Mesothelial cell of epicardium (in vitro differentiated cells): ENCODE measurements at regions not wholly inside any gene's neighbourhood (a gene's known extent, or its start where the extent isn't known, plus 50 kb on each side); places are given as distances from the start of the nearest gene placed in this dataset.
"Not testable (repeated sequence)": the region's sequence is repeated elsewhere in the genome, so short reads cannot be mapped to it uniquely, and the experiment has no call there.

Experiments
- DNase-seq, 2 experiments: peaks; one replicate each; pipeline ENCODE4 v3.0.0; 2021; ENCODE audit warnings: low spot score in 2 of 2; ENCODE audit not compliant: unreplicated experiment in 2 of 2
- H3K27ac Mint-ChIP-seq: 2 replicates; pipeline ENCODE4 v1.8.0; 2021; ENCODE audit warnings: mixed read lengths
- H3K27me3 Mint-ChIP-seq: 2 replicates; pipeline ENCODE4 v1.8.0; 2021; ENCODE audit warnings: low read depth, mixed read lengths
- H3K36me3 Mint-ChIP-seq: 2 replicates; pipeline ENCODE4 v1.8.0; 2021; ENCODE audit warnings: mixed read lengths
- H3K4me1 Mint-ChIP-seq: 2 replicates; pipeline ENCODE4 v1.8.0; 2021; ENCODE audit warnings: mixed read lengths
- H3K4me3 Mint-ChIP-seq: 2 replicates; pipeline ENCODE4 v1.8.0; 2021; ENCODE audit warnings: mild to moderate bottlenecking, moderate library complexity, mixed read lengths
- H3K9me3 Mint-ChIP-seq: 2 replicates; pipeline ENCODE4 v1.8.0; 2021; ENCODE audit warnings: mixed read lengths
- TF ChIP-seq, protein P1 (sequence below): fragments of 200-600 bp; sonication (generic); IDR thresholded peaks from one replicate; pipeline ENCODE4 v1.5.0; 2021; ENCODE audit warnings: antibody characterized with exemption; ENCODE audit not compliant: unreplicated experiment

- no peak for DNase-seq
- Mint-ChIP-seq H3K9me3 (peaks cover 5% of the 10 kb centered on the region), H3K4me3 (no peak overlapping the region), H3K27me3 (peaks cover 36% of the 10 kb centered on the region), H3K27ac (no peak overlapping the region), H3K36me3 (no peaks in the 10 kb centered on the region), H3K4me1 (peaks cover 3% of the 10 kb centered on the region)
- TF ChIP-seq, protein P1, sequence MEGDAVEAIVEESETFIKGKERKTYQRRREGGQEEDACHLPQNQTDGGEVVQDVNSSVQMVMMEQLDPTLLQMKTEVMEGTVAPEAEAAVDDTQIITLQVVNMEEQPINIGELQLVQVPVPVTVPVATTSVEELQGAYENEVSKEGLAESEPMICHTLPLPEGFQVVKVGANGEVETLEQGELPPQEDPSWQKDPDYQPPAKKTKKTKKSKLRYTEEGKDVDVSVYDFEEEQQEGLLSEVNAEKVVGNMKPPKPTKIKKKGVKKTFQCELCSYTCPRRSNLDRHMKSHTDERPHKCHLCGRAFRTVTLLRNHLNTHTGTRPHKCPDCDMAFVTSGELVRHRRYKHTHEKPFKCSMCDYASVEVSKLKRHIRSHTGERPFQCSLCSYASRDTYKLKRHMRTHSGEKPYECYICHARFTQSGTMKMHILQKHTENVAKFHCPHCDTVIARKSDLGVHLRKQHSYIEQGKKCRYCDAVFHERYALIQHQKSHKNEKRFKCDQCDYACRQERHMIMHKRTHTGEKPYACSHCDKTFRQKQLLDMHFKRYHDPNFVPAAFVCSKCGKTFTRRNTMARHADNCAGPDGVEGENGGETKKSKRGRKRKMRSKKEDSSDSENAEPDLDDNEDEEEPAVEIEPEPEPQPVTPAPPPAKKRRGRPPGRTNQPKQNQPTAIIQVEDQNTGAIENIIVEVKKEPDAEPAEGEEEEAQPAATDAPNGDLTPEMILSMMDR = no peak
Measured at GRCh38 chr15:93348711-93349545, 259.9 kb upstream of the RGMA start.

- no peak for DNase-seq
- TF ChIP-seq, protein P1 = no peak
- Mint-ChIP-seq H3K9me3 (peaks cover 5% of the 10 kb centered on the region), H3K4me1 (peaks cover 4% of the 10 kb centered on the region), H3K27me3 (peaks cover 37% of the 10 kb centered on the region), H3K36me3 (no peaks in the 10 kb centered on the region), H3K27ac (no peak overlapping the region), H3K4me3 (no peak overlapping the region)
Measured at GRCh38 chr15:93347986-93348385, 259.0 kb upstream of the RGMA start.

DNA sequence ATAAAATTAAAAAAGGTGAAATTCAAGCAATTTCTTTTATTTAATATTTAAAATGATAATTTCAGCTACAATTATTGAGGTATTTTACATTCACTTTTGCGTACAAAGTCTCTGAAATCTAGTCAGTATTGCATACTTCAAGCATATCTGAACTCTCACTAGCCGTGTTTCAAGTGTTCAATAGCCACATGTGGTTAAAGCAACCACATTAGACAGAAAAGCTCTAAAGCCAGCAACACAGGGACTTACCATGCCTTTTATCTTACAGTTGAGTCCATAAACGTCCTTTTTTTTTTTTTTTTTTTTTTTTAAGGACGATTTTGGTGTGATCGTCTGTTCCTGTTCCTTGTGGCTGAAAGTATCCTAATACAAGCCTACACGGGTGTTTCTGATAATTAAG is 257.0 kb upstream of the RGMA start:
- TF ChIP-seq, protein P1 = no peak
- no peaks in the 10 kb centered on the region for H3K9me3 Mint-ChIP-seq
- H3K27me3 Mint-ChIP-seq = peaks cover 28% of the 10 kb centered on the region
- no peaks in the 10 kb centered on the region for H3K36me3 Mint-ChIP-seq
- peaks cover 18% of the 10 kb centered on the region for H3K4me1 Mint-ChIP-seq
- H3K4me3 Mint-ChIP-seq = no peak overlapping the region
- H3K27ac Mint-ChIP-seq = no peak overlapping the region
- no peak for DNase-seq

- H3K27ac Mint-ChIP-seq, H3K9me3 Mint-ChIP-seq: not testable (repeated sequence)
- H3K4me1 Mint-ChIP-seq = peaks cover 28% of the 10 kb centered on the region
Measured at GRCh38 chr15:93343402-93343801, 254.4 kb upstream of the RGMA start.

GRCh38 chr15:93341164-93341563 is 252.2 kb upstream of the RGMA start:
- DNase-seq = no peak
- Mint-ChIP-seq H3K36me3 (no peaks in the 10 kb centered on the region), H3K4me3 (no peak overlapping the region), H3K9me3 (no peaks in the 10 kb centered on the region), H3K27me3 (peaks cover 9% of the 10 kb centered on the region), H3K4me1 (peaks cover 28% of the 10 kb centered on the region), H3K27ac (peak overlapping the region; percentile 28)
- TF ChIP-seq, protein P1 = no peak

More at GRCh38 chr15:93343402-93343801, 254.4 kb upstream of the RGMA start:
- H3K4me3 Mint-ChIP-seq, H3K36me3 Mint-ChIP-seq, DNase-seq: not testable (repeated sequence)
- peaks cover 14% of the 10 kb centered on the region for H3K27me3 Mint-ChIP-seq

- Mint-ChIP-seq H3K4me3 (no peak overlapping the region), H3K27ac (peak overlapping the region; percentile 54), H3K4me1 (peaks cover 28% of the 10 kb centered on the region), H3K27me3 (peaks cover 15% of the 10 kb centered on the region), H3K36me3 (no peaks in the 10 kb centered on the region), H3K9me3 (peaks cover 3% of the 10 kb centered on the region)
- TF ChIP-seq, protein P1 = no peak
- DNase-seq = no peak
Measured at GRCh38 chr15:93340406-93340805, 251.4 kb upstream of the RGMA start.
